ENCODE measurements at regions not wholly inside any gene's neighbourhood (a gene's known extent, or its start where the extent isn't known, plus 50 kb on each side); places are given as distances from the start of the nearest gene placed in this dataset.

DNA sequence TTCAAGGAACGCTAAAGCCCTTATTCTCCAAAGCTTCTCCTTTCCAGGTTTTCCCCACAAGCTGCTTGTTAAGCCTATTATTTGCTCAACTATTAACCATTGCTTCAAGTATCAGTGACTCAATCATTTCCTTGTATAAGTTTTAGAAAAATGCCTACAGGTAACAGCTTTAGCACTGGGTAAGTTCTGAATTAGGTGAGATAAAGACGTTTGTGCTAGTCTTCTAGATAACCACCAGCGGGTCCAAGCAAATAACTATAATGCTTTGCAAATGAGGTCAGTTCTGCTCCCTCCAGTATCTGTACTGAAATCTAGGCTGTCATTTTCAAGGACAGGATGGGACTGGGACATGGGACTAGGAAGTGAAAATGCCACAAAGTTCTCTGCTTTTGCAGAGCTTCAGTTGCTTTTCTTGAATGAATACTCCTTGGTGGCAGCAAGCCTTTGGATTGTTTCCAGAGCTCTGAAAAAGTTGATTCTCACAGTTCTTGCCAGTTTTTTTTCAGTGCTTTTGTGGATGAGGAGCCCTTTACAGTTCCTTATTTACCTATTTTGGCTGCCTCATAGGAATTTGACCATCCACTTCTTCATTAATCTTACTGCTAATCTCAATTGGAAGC lies 1487.7 kb downstream of the EFNB2 start:
- CTCF ChIA-PET = interaction anchor here (0.6 to 1.2 kb wide), 2 partner anchors 55 to 360 kb away, joined by 3 read pairs; no protein-coding TSS in a partner anchor
- Histone ChIP-seq H3K4me3 (ENCODE audit: low read depth, low read length) (no peak overlapping the region), H3K36me3 (ENCODE audit: control insufficient read depth in 2 of 2, insufficient read depth in 1 of 2, low read length in 2 of 2) (no peaks in the 10 kb centered on the region), H3K9me3 (ENCODE audit: control insufficient read depth, insufficient read depth, low read depth, low read length) (no peaks in the 10 kb centered on the region), H3K27ac (ENCODE audit: extremely low read depth, low read depth, low read length) (no peak overlapping the region), H3K4me1 (ENCODE audit: control insufficient read depth, insufficient read depth, low read length) (no peaks in the 10 kb centered on the region)
- POLR2A ChIA-PET = no interaction called here
- TF ChIP-seq ZNF138 (tag by site-specific recombination; IDR thresholded peaks at IDR 0.05; ENCODE audit: borderline replicate concordance) = no peak
- TF ChIP-seq ZNF660 (tag by site-specific recombination; IDR thresholded peaks at IDR 0.05) = no peak
- TF ChIP-seq ZNF544 (tag by site-specific recombination; IDR thresholded peaks at IDR 0.05) = no peak
- no peak for TF ChIP-seq ZNF341 (tag by site-specific recombination; IDR thresholded peaks at IDR 0.05; ENCODE audit: low read depth)
- TF ChIP-seq, protein P1, sequence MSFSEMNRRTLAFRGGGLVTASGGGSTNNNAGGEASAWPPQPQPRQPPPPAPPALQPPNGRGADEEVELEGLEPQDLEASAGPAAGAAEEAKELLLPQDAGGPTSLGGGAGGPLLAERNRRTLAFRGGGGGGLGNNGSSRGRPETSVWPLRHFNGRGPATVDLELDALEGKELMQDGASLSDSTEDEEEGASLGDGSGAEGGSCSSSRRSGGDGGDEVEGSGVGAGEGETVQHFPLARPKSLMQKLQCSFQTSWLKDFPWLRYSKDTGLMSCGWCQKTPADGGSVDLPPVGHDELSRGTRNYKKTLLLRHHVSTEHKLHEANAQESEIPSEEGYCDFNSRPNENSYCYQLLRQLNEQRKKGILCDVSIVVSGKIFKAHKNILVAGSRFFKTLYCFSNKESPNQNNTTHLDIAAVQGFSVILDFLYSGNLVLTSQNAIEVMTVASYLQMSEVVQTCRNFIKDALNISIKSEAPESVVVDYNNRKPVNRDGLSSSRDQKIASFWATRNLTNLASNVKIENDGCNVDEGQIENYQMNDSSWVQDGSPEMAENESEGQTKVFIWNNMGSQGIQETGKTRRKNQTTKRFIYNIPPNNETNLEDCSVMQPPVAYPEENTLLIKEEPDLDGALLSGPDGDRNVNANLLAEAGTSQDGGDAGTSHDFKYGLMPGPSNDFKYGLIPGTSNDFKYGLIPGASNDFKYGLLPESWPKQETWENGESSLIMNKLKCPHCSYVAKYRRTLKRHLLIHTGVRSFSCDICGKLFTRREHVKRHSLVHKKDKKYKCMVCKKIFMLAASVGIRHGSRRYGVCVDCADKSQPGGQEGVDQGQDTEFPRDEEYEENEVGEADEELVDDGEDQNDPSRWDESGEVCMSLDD (tag by site-specific recombination; IDR thresholded peaks at IDR 0.05) = no peak
- no peak for TF ChIP-seq ZNF560 (tag by site-specific recombination; IDR thresholded peaks at IDR 0.05; ENCODE audit: borderline replicate concordance)
- no peak for TF ChIP-seq ZNF501 (tag by site-specific recombination; IDR thresholded peaks at IDR 0.05)
- TF ChIP-seq, protein P2, sequence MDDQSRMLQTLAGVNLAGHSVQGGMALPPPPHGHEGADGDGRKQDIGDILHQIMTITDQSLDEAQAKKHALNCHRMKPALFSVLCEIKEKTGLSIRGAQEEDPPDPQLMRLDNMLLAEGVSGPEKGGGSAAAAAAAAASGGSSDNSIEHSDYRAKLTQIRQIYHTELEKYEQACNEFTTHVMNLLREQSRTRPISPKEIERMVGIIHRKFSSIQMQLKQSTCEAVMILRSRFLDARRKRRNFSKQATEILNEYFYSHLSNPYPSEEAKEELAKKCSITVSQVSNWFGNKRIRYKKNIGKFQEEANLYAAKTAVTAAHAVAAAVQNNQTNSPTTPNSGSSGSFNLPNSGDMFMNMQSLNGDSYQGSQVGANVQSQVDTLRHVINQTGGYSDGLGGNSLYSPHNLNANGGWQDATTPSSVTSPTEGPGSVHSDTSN (CRISPR knock-in tag; IDR thresholded peaks at IDR 0.05) = no peak
- TF ChIP-seq, protein P3, sequence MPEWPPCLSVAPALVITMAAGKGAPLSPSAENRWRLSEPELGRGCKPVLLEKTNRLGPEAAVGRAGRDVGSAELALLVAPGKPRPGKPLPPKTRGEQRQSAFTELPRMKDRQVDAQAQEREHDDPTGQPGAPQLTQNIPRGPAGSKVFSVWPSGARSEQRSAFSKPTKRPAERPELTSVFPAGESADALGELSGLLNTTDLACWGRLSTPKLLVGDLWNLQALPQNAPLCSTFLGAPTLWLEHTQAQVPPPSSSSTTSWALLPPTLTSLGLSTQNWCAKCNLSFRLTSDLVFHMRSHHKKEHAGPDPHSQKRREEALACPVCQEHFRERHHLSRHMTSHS (tag by site-specific recombination; IDR thresholded peaks at IDR 0.05) = no peak
- TF ChIP-seq ZNF335 (tag by site-specific recombination; conservative IDR thresholded peaks at IDR 0.05) = no peak
- no peak for TF ChIP-seq HOXC10 (CRISPR knock-in tag; IDR thresholded peaks at IDR 0.05)
- TF ChIP-seq ZNF623 (tag by site-specific recombination; IDR thresholded peaks at IDR 0.05) = no peak
- TF ChIP-seq ZEB2 (tag by site-specific recombination; IDR thresholded peaks at IDR 0.05) = no peak
- no peak for TF ChIP-seq GLIS1 (tag by site-specific recombination; IDR thresholded peaks at IDR 0.05)
- TF ChIP-seq, protein P4, sequence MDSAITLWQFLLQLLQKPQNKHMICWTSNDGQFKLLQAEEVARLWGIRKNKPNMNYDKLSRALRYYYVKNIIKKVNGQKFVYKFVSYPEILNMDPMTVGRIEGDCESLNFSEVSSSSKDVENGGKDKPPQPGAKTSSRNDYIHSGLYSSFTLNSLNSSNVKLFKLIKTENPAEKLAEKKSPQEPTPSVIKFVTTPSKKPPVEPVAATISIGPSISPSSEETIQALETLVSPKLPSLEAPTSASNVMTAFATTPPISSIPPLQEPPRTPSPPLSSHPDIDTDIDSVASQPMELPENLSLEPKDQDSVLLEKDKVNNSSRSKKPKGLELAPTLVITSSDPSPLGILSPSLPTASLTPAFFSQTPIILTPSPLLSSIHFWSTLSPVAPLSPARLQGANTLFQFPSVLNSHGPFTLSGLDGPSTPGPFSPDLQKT (IDR thresholded peaks at IDR 0.05; ENCODE audit: borderline replicate concordance, low read depth, low read length) = no peak
- TF ChIP-seq HOXA7 (CRISPR knock-in tag; IDR thresholded peaks at IDR 0.05; ENCODE audit: borderline replicate concordance) = no peak
- TF ChIP-seq ZNF791 (tag by site-specific recombination; IDR thresholded peaks at IDR 0.05) = no peak
- TF ChIP-seq FEZF1 (tag by site-specific recombination; IDR thresholded peaks at IDR 0.05) = no peak
- no peak for TF ChIP-seq ZNF837 (tag by site-specific recombination; IDR thresholded peaks at IDR 0.05)

DNA sequence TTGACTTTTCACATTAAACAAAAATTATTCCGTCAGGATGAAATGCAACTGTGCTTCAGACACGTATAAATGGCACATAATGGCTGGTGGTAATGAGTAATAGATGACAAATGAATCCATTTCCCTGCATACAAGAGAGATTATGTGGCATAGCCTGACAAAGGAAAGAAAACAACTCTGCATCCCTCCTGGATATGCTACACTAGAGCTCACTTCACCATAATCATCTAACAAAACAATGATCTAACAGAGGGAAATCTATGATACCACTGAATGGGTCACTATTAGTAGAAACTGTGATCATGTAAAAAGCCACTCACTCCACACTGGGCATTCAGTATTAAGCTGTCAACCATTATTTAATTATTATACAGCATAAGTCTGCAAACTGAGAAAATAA lies 1498.4 kb downstream of the EFNB2 start:
- Histone ChIP-seq H3K4me3 (ENCODE audit: low read depth, low read length) (no peak overlapping the region), H3K4me1 (ENCODE audit: control insufficient read depth, insufficient read depth, low read length) (no peaks in the 10 kb centered on the region), H3K9me3 (ENCODE audit: control insufficient read depth, insufficient read depth, low read depth, low read length) (no peaks in the 10 kb centered on the region), H3K36me3 (ENCODE audit: control insufficient read depth in 2 of 2, insufficient read depth in 1 of 2, low read length in 2 of 2) (no peaks in the 10 kb centered on the region), H3K27ac (ENCODE audit: extremely low read depth, low read depth, low read length) (no peak overlapping the region)
- TF ChIP-seq, protein P5, sequence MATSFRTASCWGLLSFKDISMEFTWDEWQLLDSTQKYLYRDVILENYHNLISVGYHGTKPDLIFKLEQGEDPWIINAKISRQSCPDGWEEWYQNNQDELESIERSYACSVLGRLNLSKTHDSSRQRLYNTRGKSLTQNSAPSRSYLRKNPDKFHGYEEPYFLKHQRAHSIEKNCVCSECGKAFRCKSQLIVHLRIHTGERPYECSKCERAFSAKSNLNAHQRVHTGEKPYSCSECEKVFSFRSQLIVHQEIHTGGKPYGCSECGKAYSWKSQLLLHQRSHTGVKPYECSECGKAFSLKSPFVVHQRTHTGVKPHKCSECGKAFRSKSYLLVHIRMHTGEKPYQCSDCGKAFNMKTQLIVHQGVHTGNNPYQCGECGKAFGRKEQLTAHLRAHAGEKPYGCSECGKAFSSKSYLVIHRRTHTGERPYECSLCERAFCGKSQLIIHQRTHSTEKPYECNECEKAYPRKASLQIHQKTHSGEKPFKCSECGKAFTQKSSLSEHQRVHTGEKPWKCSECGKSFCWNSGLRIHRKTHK (tag by site-specific recombination; IDR thresholded peaks at IDR 0.05) = no peak
- TF ChIP-seq, protein P6, sequence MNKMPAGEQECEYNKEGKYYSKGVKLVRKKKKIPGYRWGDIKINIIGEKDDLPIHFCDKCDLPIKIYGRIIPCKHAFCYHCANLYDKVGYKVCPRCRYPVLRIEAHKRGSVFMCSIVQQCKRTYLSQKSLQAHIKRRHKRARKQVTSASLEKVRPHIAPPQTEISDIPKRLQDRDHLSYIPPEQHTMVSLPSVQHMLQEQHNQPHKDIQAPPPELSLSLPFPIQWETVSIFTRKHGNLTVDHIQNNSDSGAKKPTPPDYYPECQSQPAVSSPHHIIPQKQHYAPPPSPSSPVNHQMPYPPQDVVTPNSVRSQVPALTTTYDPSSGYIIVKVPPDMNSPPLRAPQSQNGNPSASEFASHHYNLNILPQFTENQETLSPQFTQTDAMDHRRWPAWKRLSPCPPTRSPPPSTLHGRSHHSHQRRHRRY (tag by site-specific recombination; IDR thresholded peaks at IDR 0.05) = no peak
- CTCF ChIA-PET = interaction anchor here (0.6 kb wide), 1 partner anchor 12 kb away, joined by 3 read pairs; no protein-coding TSS in a partner anchor
- POLR2A ChIA-PET = no interaction called here
